ENCODE measurements at regions not wholly inside any gene's neighbourhood (a gene's known extent, or its start where the extent isn't known, plus 50 kb on each side); places are given as distances from the start of the nearest gene placed in this dataset.

GRCh38 chrX:40908857-40909475 lies 173.6 kb upstream of the MED14 start:
- H2AFZ ChIP-seq (ENCODE audit: low read length): no peak overlapping the region
- no peak overlapping the region for H2BK12ac ChIP-seq (ENCODE audit: insufficient read length, low read depth, low read length)
- H4K8ac ChIP-seq (replicated peaks; ENCODE audit: insufficient read length, low read depth, low read length): no peak overlapping the region
- no peak overlapping the region for H3K4ac ChIP-seq (ENCODE audit: low read depth, low read length)
- no peak overlapping the region for H3K9ac ChIP-seq (ENCODE audit: extremely low read depth, insufficient read length, low read length)
- H3K23me2 ChIP-seq (ENCODE audit: insufficient read length, low read depth, low read length, poor library complexity, severe bottlenecking): no peaks in the 10 kb centered on the region
- no peak overlapping the region for H2BK120ac ChIP-seq (ENCODE audit: low read depth, low read length, poor library complexity, severe bottlenecking)
- no peak for TF ChIP-seq CTCF (conservative IDR thresholded peaks at IDR 0.05)
- H3K27me3 ChIP-seq (ENCODE audit: insufficient read depth, low read length): no peaks in the 10 kb centered on the region
- no peak overlapping the region for H3K27ac Mint-ChIP-seq
- peaks cover 54 to 69% of the 10 kb centered on the region in 2 experiments for H3K9me3 Mint-ChIP-seq
- DNase-seq: no peak
- H3K4me2 ChIP-seq (ENCODE audit: insufficient read depth, insufficient read length, low read length): no peak overlapping the region
- no peak overlapping the region for H2BK5ac ChIP-seq (ENCODE audit: insufficient read length, low read length)
- no peaks in the 10 kb centered on the region for H3K27me3 Mint-ChIP-seq (ENCODE audit: low read depth)
- no peak overlapping the region for H3K56ac ChIP-seq (ENCODE audit: insufficient read length, low read depth, low read length)
- H3K4me1 Mint-ChIP-seq: peaks cover 7 to 8% of the 10 kb centered on the region in 2 experiments; a peak in 3 of 4 replicates
- no peaks in the 10 kb centered on the region for H3K79me1 ChIP-seq (ENCODE audit: insufficient read depth, low read depth, low read length, poor library complexity, severe bottlenecking)
- no peak overlapping the region for H3K4me3 Mint-ChIP-seq
- H2BK15ac ChIP-seq (ENCODE audit: low read depth, low read length): no peak overlapping the region
- H3K4me1 ChIP-seq (ENCODE audit: insufficient read depth, low read length): no peaks in the 10 kb centered on the region
- H3K9me3 ChIP-seq (ENCODE audit: control insufficient read depth, low read depth, low read length): no peaks in the 10 kb centered on the region
- no peak overlapping the region for H3K14ac ChIP-seq (ENCODE audit: insufficient read depth, low read length)
- no peak overlapping the region for H4K91ac ChIP-seq (ENCODE audit: insufficient read length, low read depth, low read length)
- H2BK20ac ChIP-seq (ENCODE audit: low read depth, low read length, poor library complexity, severe bottlenecking): no peak overlapping the region
- H4K20me1 ChIP-seq (ENCODE audit: control insufficient read depth, insufficient read depth, insufficient read length): no peaks in the 10 kb centered on the region
- H3K79me2 ChIP-seq (ENCODE audit: insufficient read depth, low read length): no peaks in the 10 kb centered on the region
- H3K23ac ChIP-seq (ENCODE audit: insufficient read length, low read depth, low read length): no peak overlapping the region
- peaks cover 5 to 13% (median 9%) of the 10 kb centered on the region in 3 experiments; a peak in 6 of 7 replicates for H3K36me3 Mint-ChIP-seq (ENCODE audit: insufficient read depth in 1 of 3, low read depth in 3 of 3)
- H3K27ac ChIP-seq (ENCODE audit: insufficient read length, low read depth, low read length): no peak overlapping the region
- H3K18ac ChIP-seq (ENCODE audit: insufficient read length, low read depth, low read length): no peak overlapping the region
- no peak overlapping the region for H3T11ph ChIP-seq (ENCODE audit: low read length)
- H4K5ac ChIP-seq (ENCODE audit: insufficient read length, low read depth, low read length): no peak overlapping the region
- H2AK5ac ChIP-seq (ENCODE audit: insufficient read length, low read length): no peak overlapping the region
